ENCODE measurements at regions not wholly inside any gene's neighbourhood (a gene's known extent, or its start where the extent isn't known, plus 50 kb on each side); places are given as distances from the start of the nearest gene placed in this dataset.

GRCh38 chr6:108789475-108789874, 58.7 kb upstream of the ARMC2 start:
- H3K23ac ChIP-seq (ENCODE audit: low read length), result no peak overlapping the region
- H3K4ac ChIP-seq (ENCODE audit: low read depth, low read length), result no peak overlapping the region
- no peak overlapping the region for H2BK12ac ChIP-seq (ENCODE audit: low read length)
- no peaks in the 10 kb centered on the region for H3K9me3 ChIP-seq (ENCODE audit: insufficient read depth, low read depth, low read length)
- H3K9ac ChIP-seq (ENCODE audit: low read length), result no peak overlapping the region
- H3K4me1 ChIP-seq (ENCODE audit: control insufficient read depth in 1 of 2, insufficient read depth in 2 of 2, low read length in 2 of 2), result no peaks in the 10 kb centered on the region
- H2BK5ac ChIP-seq (ENCODE audit: low read depth, low read length, poor library complexity), result no peak overlapping the region
- H4K91ac ChIP-seq (ENCODE audit: low read depth, low read length), result no peak overlapping the region
- no peak overlapping the region for H2BK120ac ChIP-seq (ENCODE audit: insufficient read depth, low read length, poor library complexity)
- H2AFZ ChIP-seq (ENCODE audit: insufficient read depth, low read length, poor library complexity), result no peak overlapping the region
- H3K36me3 ChIP-seq (ENCODE audit: control insufficient read depth in 1 of 2, insufficient read depth in 2 of 2, low read length in 2 of 2), result no peaks in the 10 kb centered on the region
- no peak overlapping the region for H3K14ac ChIP-seq (ENCODE audit: low read length)
- H3K27me3 ChIP-seq (ENCODE audit: insufficient read depth, low read length), result no peaks in the 10 kb centered on the region
- H3K4me2 ChIP-seq (ENCODE audit: low read length), result no peak overlapping the region
- DNase-seq, result no peak
- no peak overlapping the region for H3K4me3 ChIP-seq (ENCODE audit: low read depth, low read length)
- H4K8ac ChIP-seq (ENCODE audit: low read depth, low read length), result no peak overlapping the region
- no peaks in the 10 kb centered on the region for H3K79me1 ChIP-seq (ENCODE audit: low read length)
- H2AK5ac ChIP-seq (ENCODE audit: low read length), result no peak overlapping the region
- H3K18ac ChIP-seq (ENCODE audit: low read length), result no peak overlapping the region
- no peak overlapping the region for H3K27ac ChIP-seq (ENCODE audit: low read depth, low read length)
- no peaks in the 10 kb centered on the region for H3K79me2 ChIP-seq (ENCODE audit: control insufficient read depth, insufficient read depth, low read length, poor library complexity)
- H4K12ac ChIP-seq (ENCODE audit: low read depth, low read length), result no peak overlapping the region
- no CpG with 5 or more reads among the region's 1 CpG for WGBS (ENCODE audit: extremely low coverage, insufficient coverage, insufficient read length)

- H3K14ac ChIP-seq (ENCODE audit: low read length), result no peak overlapping the region
- H4K8ac ChIP-seq (ENCODE audit: low read depth, low read length), result no peak overlapping the region
- no peak overlapping the region for H3K27ac ChIP-seq (ENCODE audit: low read depth, low read length)
- no peak overlapping the region for H3K4ac ChIP-seq (ENCODE audit: low read depth, low read length)
- no peak overlapping the region for H3K9ac ChIP-seq (ENCODE audit: low read length)
- H3K36me3 ChIP-seq (ENCODE audit: control insufficient read depth in 1 of 2, insufficient read depth in 2 of 2, low read length in 2 of 2), result no peaks in the 10 kb centered on the region
- no peaks in the 10 kb centered on the region for H3K27me3 ChIP-seq (ENCODE audit: insufficient read depth, low read length)
- no peak overlapping the region for H2BK120ac ChIP-seq (ENCODE audit: insufficient read depth, low read length, poor library complexity)
- no peak overlapping the region for H4K12ac ChIP-seq (ENCODE audit: low read depth, low read length)
- no peak overlapping the region for H4K91ac ChIP-seq (ENCODE audit: low read depth, low read length)
- no peak overlapping the region for H2AFZ ChIP-seq (ENCODE audit: insufficient read depth, low read length, poor library complexity)
- H3K18ac ChIP-seq (ENCODE audit: low read length), result no peak overlapping the region
- no peak overlapping the region for H2BK5ac ChIP-seq (ENCODE audit: low read depth, low read length, poor library complexity)
- H3K79me2 ChIP-seq (ENCODE audit: control insufficient read depth, insufficient read depth, low read length, poor library complexity), result no peaks in the 10 kb centered on the region
- H3K79me1 ChIP-seq (ENCODE audit: low read length), result no peaks in the 10 kb centered on the region
- no peak overlapping the region for H2AK5ac ChIP-seq (ENCODE audit: low read length)
- no peaks in the 10 kb centered on the region for H3K9me3 ChIP-seq (ENCODE audit: insufficient read depth, low read depth, low read length)
- H3K4me2 ChIP-seq (ENCODE audit: low read length), result no peak overlapping the region
- no peak for DNase-seq
- no peak overlapping the region for H3K23ac ChIP-seq (ENCODE audit: low read length)
- H3K4me3 ChIP-seq (ENCODE audit: low read depth, low read length), result no peak overlapping the region
- H2BK12ac ChIP-seq (ENCODE audit: low read length), result no peak overlapping the region
- no peaks in the 10 kb centered on the region for H3K4me1 ChIP-seq (ENCODE audit: control insufficient read depth in 1 of 2, insufficient read depth in 2 of 2, low read length in 2 of 2)
Observed at GRCh38 chr6:108791700-108792099, 56.5 kb upstream of the ARMC2 start.

GRCh38 chr6:108793516-108794251, 54.5 kb upstream of the ARMC2 start:
- H3K79me2 ChIP-seq (ENCODE audit: control insufficient read depth, insufficient read depth, low read length, poor library complexity), result no peaks in the 10 kb centered on the region
- no peak overlapping the region for H3K27ac ChIP-seq (ENCODE audit: low read depth, low read length)
- DNase-seq, result no peak
- no peaks in the 10 kb centered on the region for H3K36me3 ChIP-seq (ENCODE audit: control insufficient read depth in 1 of 2, insufficient read depth in 2 of 2, low read length in 2 of 2)
- no peak overlapping the region for H2AK5ac ChIP-seq (ENCODE audit: low read length)
- H3K4ac ChIP-seq (ENCODE audit: low read depth, low read length), result no peak overlapping the region
- H3K4me1 ChIP-seq (ENCODE audit: control insufficient read depth in 1 of 2, insufficient read depth in 2 of 2, low read length in 2 of 2), result peaks cover 7 to 10% of the 10 kb centered on the region in 2 experiments
- WGBS (ENCODE audit: extremely low coverage, insufficient coverage, insufficient read length), result no CpG with 5 or more reads among the region's 5 CpGs
- no peak overlapping the region for H2AFZ ChIP-seq (ENCODE audit: insufficient read depth, low read length, poor library complexity)
- H3K9ac ChIP-seq (ENCODE audit: low read length), result no peak overlapping the region
- no peak overlapping the region for H2BK120ac ChIP-seq (ENCODE audit: insufficient read depth, low read length, poor library complexity)
- no peak overlapping the region for H2BK5ac ChIP-seq (ENCODE audit: low read depth, low read length, poor library complexity)
- H3K4me3 ChIP-seq (ENCODE audit: low read depth, low read length), result no peak overlapping the region
- no peak overlapping the region for H3K14ac ChIP-seq (ENCODE audit: low read length)
- H2BK12ac ChIP-seq (ENCODE audit: low read length), result no peak overlapping the region
- H3K4me2 ChIP-seq (ENCODE audit: low read length), result no peak overlapping the region
- peaks cover 2% of the 10 kb centered on the region for H3K79me1 ChIP-seq (ENCODE audit: low read length)
- no peaks in the 10 kb centered on the region for H3K27me3 ChIP-seq (ENCODE audit: insufficient read depth, low read length)
- no peaks in the 10 kb centered on the region for H3K9me3 ChIP-seq (ENCODE audit: insufficient read depth, low read depth, low read length)
- no peak overlapping the region for H4K91ac ChIP-seq (ENCODE audit: low read depth, low read length)
- no peak overlapping the region for H4K8ac ChIP-seq (ENCODE audit: low read depth, low read length)
- no peak overlapping the region for H3K18ac ChIP-seq (ENCODE audit: low read length)
- no peak overlapping the region for H3K23ac ChIP-seq (ENCODE audit: low read length)
- H4K12ac ChIP-seq (ENCODE audit: low read depth, low read length), result no peak overlapping the region

GRCh38 chr6:108795122-108795521, 53.1 kb upstream of the ARMC2 start:
- H2BK5ac ChIP-seq (ENCODE audit: low read depth, low read length, poor library complexity), result no peak overlapping the region
- H2AFZ ChIP-seq (ENCODE audit: insufficient read depth, low read length, poor library complexity), result no peak overlapping the region
- no peaks in the 10 kb centered on the region for H3K79me2 ChIP-seq (ENCODE audit: control insufficient read depth, insufficient read depth, low read length, poor library complexity)
- no peak overlapping the region for H3K4ac ChIP-seq (ENCODE audit: low read depth, low read length)
- no CpG with 5 or more reads among the region's 3 CpGs for WGBS (ENCODE audit: extremely low coverage, insufficient coverage, insufficient read length)
- no peaks in the 10 kb centered on the region for H3K9me3 ChIP-seq (ENCODE audit: insufficient read depth, low read depth, low read length)
- peaks cover 3% of the 10 kb centered on the region for H3K79me1 ChIP-seq (ENCODE audit: low read length)
- H3K27me3 ChIP-seq (ENCODE audit: insufficient read depth, low read length), result no peaks in the 10 kb centered on the region
- no peak for DNase-seq
- no peak overlapping the region for H4K8ac ChIP-seq (ENCODE audit: low read depth, low read length)
- no peak overlapping the region for H2BK120ac ChIP-seq (ENCODE audit: insufficient read depth, low read length, poor library complexity)
- no peak overlapping the region for H3K9ac ChIP-seq (ENCODE audit: low read length)
- no peak overlapping the region for H3K4me3 ChIP-seq (ENCODE audit: low read depth, low read length)
- no peak overlapping the region for H3K23ac ChIP-seq (ENCODE audit: low read length)
- H2BK12ac ChIP-seq (ENCODE audit: low read length), result no peak overlapping the region
- no peak overlapping the region for H2AK5ac ChIP-seq (ENCODE audit: low read length)
- no peak overlapping the region for H3K14ac ChIP-seq (ENCODE audit: low read length)
- H4K91ac ChIP-seq (ENCODE audit: low read depth, low read length), result no peak overlapping the region
- H3K36me3 ChIP-seq (ENCODE audit: control insufficient read depth in 1 of 2, insufficient read depth in 2 of 2, low read length in 2 of 2), result no peaks in the 10 kb centered on the region
- H3K27ac ChIP-seq (ENCODE audit: low read depth, low read length), result no peak overlapping the region
- H4K12ac ChIP-seq (ENCODE audit: low read depth, low read length), result no peak overlapping the region
- H3K4me1 ChIP-seq (ENCODE audit: control insufficient read depth in 1 of 2, insufficient read depth in 2 of 2, low read length in 2 of 2), result peaks cover 13 to 15% of the 10 kb centered on the region in 2 experiments
- no peak overlapping the region for H3K4me2 ChIP-seq (ENCODE audit: low read length)
- H3K18ac ChIP-seq (ENCODE audit: low read length), result no peak overlapping the region
